ENCODE measurements at regions not wholly inside any gene's neighbourhood (a gene's known extent, or its start where the extent isn't known, plus 50 kb on each side); places are given as distances from the start of the nearest gene placed in this dataset.
"Not testable (repeated sequence)": the region's sequence is repeated elsewhere in the genome, so short reads cannot be mapped to it uniquely, and the experiment has no call there.

DNA sequence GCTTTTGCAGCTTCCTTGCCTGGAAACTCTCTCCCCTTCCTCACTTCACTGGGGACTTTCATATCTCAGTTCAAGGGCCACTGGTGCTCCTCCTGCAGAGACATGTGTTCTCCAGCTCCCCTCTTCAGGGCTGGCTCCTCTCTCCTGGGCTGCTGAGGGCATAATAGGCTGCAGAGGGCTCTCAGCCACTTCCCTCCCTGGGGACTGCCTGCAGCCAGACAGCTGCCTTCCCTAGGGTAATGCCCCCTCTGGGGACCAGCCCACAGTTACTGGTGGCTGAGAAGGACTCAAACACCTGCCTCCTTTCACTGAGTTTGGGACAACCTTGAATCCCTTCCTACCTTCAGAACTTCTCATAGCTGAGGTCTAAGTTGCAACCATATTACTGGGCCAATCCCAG is 104.8 kb upstream of the POU3F1 start:
- H3K4me3 ChIP-seq (ENCODE audit: low read depth in 1 of 3, low read length in 3 of 3): no peak overlapping the region
- DNase-seq (ENCODE audit: low spot score): no peak
- H3K9me3 ChIP-seq (ENCODE audit: control insufficient read depth in 4 of 4, low read length in 3 of 4): no peaks in the 10 kb centered on the region
- H3K27me3 ChIP-seq (ENCODE audit: control insufficient read depth in 4 of 4, insufficient read depth in 4 of 4, low read length in 3 of 4): no peaks in the 10 kb centered on the region
- H3K9ac ChIP-seq (ENCODE audit: low read depth in 1 of 2, low read length in 2 of 2): no peak overlapping the region
- TF ChIP-seq, protein P1, sequence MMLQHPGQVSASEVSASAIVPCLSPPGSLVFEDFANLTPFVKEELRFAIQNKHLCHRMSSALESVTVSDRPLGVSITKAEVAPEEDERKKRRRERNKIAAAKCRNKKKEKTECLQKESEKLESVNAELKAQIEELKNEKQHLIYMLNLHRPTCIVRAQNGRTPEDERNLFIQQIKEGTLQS (IDR thresholded peaks at IDR 0.05): no peak
- H3K4me1 ChIP-seq (ENCODE audit: control insufficient read depth in 4 of 4, insufficient read depth in 4 of 4, low read length in 3 of 4): no peaks in the 10 kb centered on the region
- no peaks in the 10 kb centered on the region for H3K36me3 ChIP-seq (ENCODE audit: control insufficient read depth in 4 of 4, insufficient read depth in 3 of 4, low read depth in 1 of 4, low read length in 3 of 4)
- no peak overlapping the region for H3K27ac ChIP-seq (ENCODE audit: low read depth in 1 of 2, low read length in 2 of 2)

DNA sequence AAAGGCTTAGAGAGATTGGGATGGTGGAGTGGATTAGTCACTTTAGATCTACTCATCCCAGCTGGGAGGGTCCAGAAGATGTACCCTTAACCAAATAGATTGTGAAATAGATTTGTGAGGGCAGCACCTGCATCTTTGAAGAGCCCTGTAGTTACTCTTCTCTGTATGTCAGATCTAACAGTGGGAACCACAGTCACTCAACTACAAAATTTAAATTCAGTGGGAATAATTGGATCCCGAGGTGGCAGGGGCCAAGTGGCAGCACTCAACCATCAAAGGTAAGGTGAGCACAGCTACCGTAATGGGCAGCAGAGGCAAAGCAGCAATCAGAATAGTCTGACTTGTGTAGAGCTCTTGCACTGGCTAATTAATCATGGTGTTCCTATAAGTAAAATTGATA is 99.5 kb upstream of the POU3F1 start:
- H3K4me1 ChIP-seq (ENCODE audit: control insufficient read depth in 4 of 4, insufficient read depth in 4 of 4, low read length in 3 of 4); H3K9me3 ChIP-seq (ENCODE audit: control insufficient read depth in 4 of 4, low read length in 3 of 4); H3K36me3 ChIP-seq (ENCODE audit: control insufficient read depth in 4 of 4, insufficient read depth in 3 of 4, low read depth in 1 of 4, low read length in 3 of 4); H3K27me3 ChIP-seq (ENCODE audit: control insufficient read depth in 4 of 4, insufficient read depth in 4 of 4, low read length in 3 of 4); H3K4me3 ChIP-seq (ENCODE audit: low read depth in 1 of 3, low read length in 3 of 3); H3K9ac ChIP-seq (ENCODE audit: low read depth in 1 of 2, low read length in 2 of 2); DNase-seq (ENCODE audit: low spot score); H3K27ac ChIP-seq (ENCODE audit: low read depth in 1 of 2, low read length in 2 of 2): not testable (repeated sequence)
- WGBS: 67% methylated on average over 2 of the region's 2 CpGs

DNA sequence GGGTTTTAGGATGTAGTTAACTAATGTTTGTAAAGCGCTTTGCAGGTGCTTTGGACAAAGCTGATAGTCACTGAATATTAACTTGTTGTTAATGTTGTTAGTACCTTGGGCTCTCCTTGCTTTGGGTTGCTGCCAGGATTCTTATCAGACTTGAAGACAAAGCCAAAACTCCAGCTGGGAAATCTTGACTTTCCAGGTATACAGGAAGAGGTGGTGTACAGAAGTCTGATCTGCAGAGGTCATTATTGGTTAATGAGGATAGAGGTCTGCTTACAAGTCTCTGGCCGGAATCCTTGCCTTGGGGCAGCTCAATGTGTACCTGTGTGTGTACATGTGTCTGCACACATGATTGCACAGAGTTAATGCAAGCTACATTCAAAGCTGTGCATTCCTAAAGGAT is 96.0 kb upstream of the POU3F1 start:
- no peak for DNase-seq (ENCODE audit: low spot score)
- Histone ChIP-seq H3K4me3 (ENCODE audit: low read depth in 1 of 3, low read length in 3 of 3) (no peak overlapping the region), H3K27me3 (ENCODE audit: control insufficient read depth in 4 of 4, insufficient read depth in 4 of 4, low read length in 3 of 4) (peaks cover 0 to 11% (median 5%) of the 10 kb centered on the region in 4 donors), H3K27ac (ENCODE audit: low read depth in 1 of 2, low read length in 2 of 2) (no peak overlapping the region), H3K4me1 (ENCODE audit: control insufficient read depth in 4 of 4, insufficient read depth in 4 of 4, low read length in 3 of 4) (no peaks in the 10 kb centered on the region), H3K9me3 (ENCODE audit: control insufficient read depth in 4 of 4, low read length in 3 of 4) (peaks cover 0 to 4% (median 0%) of the 10 kb centered on the region in 4 donors), H3K36me3 (ENCODE audit: control insufficient read depth in 4 of 4, insufficient read depth in 3 of 4, low read depth in 1 of 4, low read length in 3 of 4) (no peaks in the 10 kb centered on the region), H3K9ac (ENCODE audit: low read depth in 1 of 2, low read length in 2 of 2) (no peak overlapping the region)
- TF ChIP-seq, protein P1 (IDR thresholded peaks at IDR 0.05): no peak
- no peak for TF ChIP-seq JUND (IDR thresholded peaks at IDR 0.05)
- TF ChIP-seq ZBTB33 (IDR thresholded peaks at IDR 0.05): no peak
- no peak for TF ChIP-seq FOXA2 (IDR thresholded peaks at IDR 0.05)
- no peak for TF ChIP-seq FOXA1 (IDR thresholded peaks at IDR 0.05)
- TF ChIP-seq, protein P2, sequence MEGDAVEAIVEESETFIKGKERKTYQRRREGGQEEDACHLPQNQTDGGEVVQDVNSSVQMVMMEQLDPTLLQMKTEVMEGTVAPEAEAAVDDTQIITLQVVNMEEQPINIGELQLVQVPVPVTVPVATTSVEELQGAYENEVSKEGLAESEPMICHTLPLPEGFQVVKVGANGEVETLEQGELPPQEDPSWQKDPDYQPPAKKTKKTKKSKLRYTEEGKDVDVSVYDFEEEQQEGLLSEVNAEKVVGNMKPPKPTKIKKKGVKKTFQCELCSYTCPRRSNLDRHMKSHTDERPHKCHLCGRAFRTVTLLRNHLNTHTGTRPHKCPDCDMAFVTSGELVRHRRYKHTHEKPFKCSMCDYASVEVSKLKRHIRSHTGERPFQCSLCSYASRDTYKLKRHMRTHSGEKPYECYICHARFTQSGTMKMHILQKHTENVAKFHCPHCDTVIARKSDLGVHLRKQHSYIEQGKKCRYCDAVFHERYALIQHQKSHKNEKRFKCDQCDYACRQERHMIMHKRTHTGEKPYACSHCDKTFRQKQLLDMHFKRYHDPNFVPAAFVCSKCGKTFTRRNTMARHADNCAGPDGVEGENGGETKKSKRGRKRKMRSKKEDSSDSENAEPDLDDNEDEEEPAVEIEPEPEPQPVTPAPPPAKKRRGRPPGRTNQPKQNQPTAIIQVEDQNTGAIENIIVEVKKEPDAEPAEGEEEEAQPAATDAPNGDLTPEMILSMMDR (IDR thresholded peaks at IDR 0.05; ENCODE audit: low read depth, low read length, missing input control): no peak
- TF ChIP-seq GABPA (IDR thresholded peaks at IDR 0.05 in 1 of 2, conservative IDR thresholded peaks at IDR 0.05 in 1 of 2): no peak
- TF ChIP-seq RXRA (IDR thresholded peaks at IDR 0.05): no peak
- TF ChIP-seq, protein P3, sequence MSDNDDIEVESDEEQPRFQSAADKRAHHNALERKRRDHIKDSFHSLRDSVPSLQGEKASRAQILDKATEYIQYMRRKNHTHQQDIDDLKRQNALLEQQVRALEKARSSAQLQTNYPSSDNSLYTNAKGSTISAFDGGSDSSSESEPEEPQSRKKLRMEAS (IDR thresholded peaks at IDR 0.05): no peak
- 84% methylated on average over 2 of the region's 2 CpGs for WGBS

All from liver (tissue), 8 donors.